ENCODE measurements at regions not wholly inside any gene's neighbourhood (a gene's known extent, or its start where the extent isn't known, plus 50 kb on each side); places are given as distances from the start of the nearest gene placed in this dataset.

- DNase-seq (ENCODE audit: low read depth in 2 of 2): peak in 1 of 2 donors; percentile 49
- Histone ChIP-seq H3K4me1 (ENCODE audit: control insufficient read depth, extremely low read depth, insufficient read depth, low read length) (peaks cover 4% of the 10 kb centered on the region), H2AFZ (ENCODE audit: low read length) (no peak overlapping the region), H3K79me2 (ENCODE audit: control insufficient read depth, insufficient read depth, low read length) (no peaks in the 10 kb centered on the region), H3K4me2 (ENCODE audit: extremely low read depth, insufficient read depth, low read length) (no peak overlapping the region), H4K20me1 (ENCODE audit: control insufficient read depth, extremely low read depth, insufficient read depth, low read length) (no peaks in the 10 kb centered on the region), H3K27me3 (ENCODE audit: control insufficient read depth, insufficient read depth, low read length) (no peaks in the 10 kb centered on the region), H3K27ac (ENCODE audit: insufficient read depth, low read length) (no peak overlapping the region), H3K9ac (ENCODE audit: insufficient read depth, low read length) (no peak overlapping the region), H3K9me3 (ENCODE audit: control insufficient read depth, insufficient read depth, low read depth, low read length) (no peaks in the 10 kb centered on the region), H3K4me3 (replicated peaks in 1 of 4; ENCODE audit: control extremely low read depth in 1 of 4, insufficient read depth in 1 of 4, low read depth in 3 of 4, low read length in 4 of 4) (no peak overlapping the region), H3K36me3 (ENCODE audit: control insufficient read depth, insufficient read depth, low read length) (no peaks in the 10 kb centered on the region)
- TF ChIP-seq EZH2 (IDR thresholded peaks at IDR 0.05; ENCODE audit: low read length, missing control alignments) (no peak), CTCF (conservative IDR thresholded peaks at IDR 0.05 in 1 of 2, IDR thresholded peaks at IDR 0.05 in 1 of 2; ENCODE audit: low read depth in 1 of 2, low read length in 2 of 2) (no peak)
Observed at GRCh38 chr17:72359274-72359673, 238.5 kb downstream of the SOX9 start.

- no peaks in the 10 kb centered on the region for H3K27me3 ChIP-seq (ENCODE audit: control insufficient read depth, insufficient read depth, low read length)
- H3K4me3 ChIP-seq (replicated peaks in 1 of 4; ENCODE audit: control extremely low read depth in 1 of 4, insufficient read depth in 1 of 4, low read depth in 3 of 4, low read length in 4 of 4): no peak overlapping the region
- H3K27ac ChIP-seq (ENCODE audit: insufficient read depth, low read length): no peak overlapping the region
- H3K79me2 ChIP-seq (ENCODE audit: control insufficient read depth, insufficient read depth, low read length): no peaks in the 10 kb centered on the region
- no peak overlapping the region for H3K4me2 ChIP-seq (ENCODE audit: extremely low read depth, insufficient read depth, low read length)
- peak in 1 of 2 donors; percentile 70 for DNase-seq (ENCODE audit: low read depth in 2 of 2)
- no peak overlapping the region for H2AFZ ChIP-seq (ENCODE audit: low read length)
- H4K20me1 ChIP-seq (ENCODE audit: control insufficient read depth, extremely low read depth, insufficient read depth, low read length): no peaks in the 10 kb centered on the region
- TF ChIP-seq CTCF (conservative IDR thresholded peaks at IDR 0.05 in 1 of 2, IDR thresholded peaks at IDR 0.05 in 1 of 2; ENCODE audit: low read depth in 1 of 2, low read length in 2 of 2) (no peak), EZH2 (IDR thresholded peaks at IDR 0.05; ENCODE audit: low read length, missing control alignments) (no peak)
- no peaks in the 10 kb centered on the region for H3K9me3 ChIP-seq (ENCODE audit: control insufficient read depth, insufficient read depth, low read depth, low read length)
- H3K36me3 ChIP-seq (ENCODE audit: control insufficient read depth, insufficient read depth, low read length): no peaks in the 10 kb centered on the region
- no peak overlapping the region for H3K9ac ChIP-seq (ENCODE audit: insufficient read depth, low read length)
- H3K4me1 ChIP-seq (ENCODE audit: control insufficient read depth, extremely low read depth, insufficient read depth, low read length): peaks cover 4% of the 10 kb centered on the region
Observed at GRCh38 chr17:72359811-72360210, 239.0 kb downstream of the SOX9 start.

- peaks cover 4% of the 10 kb centered on the region for H3K4me1 ChIP-seq (ENCODE audit: control insufficient read depth, extremely low read depth, insufficient read depth, low read length)
- H3K9me3 ChIP-seq (ENCODE audit: control insufficient read depth, insufficient read depth, low read depth, low read length): no peaks in the 10 kb centered on the region
- H3K27me3 ChIP-seq (ENCODE audit: control insufficient read depth, insufficient read depth, low read length): no peaks in the 10 kb centered on the region
- no peak for DNase-seq (ENCODE audit: low read depth in 2 of 2)
- H4K20me1 ChIP-seq (ENCODE audit: control insufficient read depth, extremely low read depth, insufficient read depth, low read length): no peaks in the 10 kb centered on the region
- no peaks in the 10 kb centered on the region for H3K36me3 ChIP-seq (ENCODE audit: control insufficient read depth, insufficient read depth, low read length)
- no peaks in the 10 kb centered on the region for H3K79me2 ChIP-seq (ENCODE audit: control insufficient read depth, insufficient read depth, low read length)
- H3K4me3 ChIP-seq (replicated peaks in 1 of 4; ENCODE audit: control extremely low read depth in 1 of 4, insufficient read depth in 1 of 4, low read depth in 3 of 4, low read length in 4 of 4): no peak overlapping the region
- H3K4me2 ChIP-seq (ENCODE audit: extremely low read depth, insufficient read depth, low read length): no peak overlapping the region
- H2AFZ ChIP-seq (ENCODE audit: low read length): no peak overlapping the region
- no peak overlapping the region for H3K9ac ChIP-seq (ENCODE audit: insufficient read depth, low read length)
- no peak overlapping the region for H3K27ac ChIP-seq (ENCODE audit: insufficient read depth, low read length)
- TF ChIP-seq CTCF (conservative IDR thresholded peaks at IDR 0.05 in 1 of 2, IDR thresholded peaks at IDR 0.05 in 1 of 2; ENCODE audit: low read depth in 1 of 2, low read length in 2 of 2) (no peak), EZH2 (IDR thresholded peaks at IDR 0.05; ENCODE audit: low read length, missing control alignments) (no peak)
Observed at GRCh38 chr17:72360386-72360940, 239.6 kb downstream of the SOX9 start.

Data from fibroblast of lung (primary cell).